HepG2 (cell line): ENCODE measurements at regions not wholly inside any gene's neighbourhood (a gene's known extent, or its start where the extent isn't known, plus 50 kb on each side); places are given as distances from the start of the nearest gene placed in this dataset.
A peak's percentile ranks its signal among the peaks of the same experiment; 100 is the strongest.

Experiments
- ATAC-seq: fragments of 200-7000 bp; cut with Tn5 transposase; 3 replicates; pipeline ENCODE4 v1.9.1; 2020; ENCODE audit warnings: mild to moderate bottlenecking, moderate library complexity
- BruUV-seq: library from RNA; stranded (reverse); fragments of 400-500 nt; replicated peaks from 2 replicates; lab custom pipeline; 2021; lab: Mats Ljungman, UMichigan
- CTCF ChIA-PET: fragments of 300-600 bp; formaldehyde crosslinking; extraction: SDS; loops from one replicate; lab custom pipeline; 2021; ENCODE audit warnings: low total read pairs, inconsistent platforms, low intra/inter-chr PET ratio; lab: Yijun Ruan, JAX
- POLR2A ChIA-PET: fragments of 350-600 bp; sonication (Branson Sonifier 250); formaldehyde crosslinking; loops from one replicate; lab custom pipeline; 2020; ENCODE audit warnings: antibody characterized with exemption, inconsistent platforms; lab: Yijun Ruan, JAX
- DNase-seq: peaks from one replicate; pipeline ENCODE4 v3.0.0-alpha.2; 2015; ENCODE audit warnings: low spot score
- FAIRE-seq: peaks from 3 replicates; lab custom pipeline; 2011; peaks lifted over from hg19 to GRCh38; lab: Jason Lieb, UNC
- H2AFZ ChIP-seq: one replicate; pipeline ENCODE4 v1.6.1; 2011; ENCODE audit warnings: low read length, inconsistent platforms
- H3K27ac ChIP-seq: fragments of 300-600 bp; 3 replicates; pipeline ENCODE4 v1.8.0; 2011; ENCODE audit warnings: mixed run types, mild to moderate bottlenecking, mixed read lengths, low read length, inconsistent platforms; ENCODE audit not compliant: insufficient read depth; ENCODE audit errors: extremely low read length
- H3K27me3 ChIP-seq, 2 experiments: fragments of 200-600 bp in 1 of 2; 2 replicates in 1 of 2; 3 replicates in 1 of 2; pipeline versions ENCODE4 v1.6.0 to v1.8.0; 2011; ENCODE audit warnings: low read length in 2 of 2, mild to moderate bottlenecking in 2 of 2, moderate library complexity in 2 of 2, inconsistent platforms in 1 of 2; ENCODE audit not compliant: insufficient read depth in 2 of 2, control insufficient read depth in 1 of 2
- H3K36me3 ChIP-seq, 2 experiments: fragments of 200-600 bp in 1 of 2; replicated peaks in 1 of 2; 2 replicates in 1 of 2; 3 replicates in 1 of 2; pipeline versions ENCODE4 v1.5.1 to v1.8.0; 2011; ENCODE audit warnings: low read length in 2 of 2, inconsistent platforms in 1 of 2; ENCODE audit not compliant: insufficient read depth in 2 of 2, control insufficient read depth in 1 of 2
- H3K4me1 ChIP-seq: 2 replicates; pipeline ENCODE4 v1.5.1; 2012; ENCODE audit warnings: low read length, inconsistent platforms; ENCODE audit not compliant: insufficient read depth
- H3K4me2 ChIP-seq: 2 replicates; pipeline ENCODE4 v1.6.0; 2011; ENCODE audit warnings: low read depth, low read length, inconsistent platforms
- H3K4me3 ChIP-seq, 3 experiments: fragments of 200-600 bp in 1 of 3; sonication (generic), shearing (Covaris generic) in 1 of 3; replicated peaks in 1 of 3; 2 replicates each; pipeline ENCODE4 v1.5.1; 2011 to 2016; ENCODE audit warnings: low read length in 3 of 3, inconsistent platforms in 2 of 3, low read depth in 2 of 3, mild to moderate bottlenecking in 2 of 3, control low read depth in 1 of 3, mixed read lengths in 1 of 3; ENCODE audit not compliant: insufficient read depth in 1 of 3
- H3K79me2 ChIP-seq: one replicate; pipeline ENCODE4 v1.6.1; 2011; ENCODE audit warnings: low read length, inconsistent platforms; ENCODE audit not compliant: insufficient read depth
- H3K9ac ChIP-seq: 2 replicates; pipeline ENCODE4 v1.6.0; 2011; ENCODE audit warnings: mild to moderate bottlenecking, low read depth, low read length, inconsistent platforms; ENCODE audit not compliant: insufficient read depth
- H3K9me3 ChIP-seq: 2 replicates; pipeline ENCODE4 v1.5.1; 2012; ENCODE audit warnings: mild to moderate bottlenecking, low read length
- H4K20me1 ChIP-seq: 2 replicates; pipeline ENCODE4 v1.6.0; 2011; ENCODE audit warnings: inconsistent platforms, mild to moderate bottlenecking, low read length, moderate library complexity; ENCODE audit not compliant: insufficient read depth
- MAFF ChIP-seq: IDR thresholded peaks from 2 replicates; pipeline ENCODE4 v1.6.1; 2011; ENCODE audit warnings: low read depth, low read length, improper control_type of control experiment
- MAFK ChIP-seq, 2 experiments: IDR thresholded peaks in 1 of 2; conservative IDR thresholded peaks in 1 of 2; 2 replicates each; pipeline ENCODE4 v1.6.1; 2011; ENCODE audit warnings: improper control_type of control experiment in 2 of 2, low read length in 2 of 2
- ZNF713 ChIP-seq: sonication (generic); formaldehyde crosslinking; IDR thresholded peaks from 2 replicates; pipeline ENCODE4 v1.4.0; 2020; ENCODE audit warnings: mild to moderate bottlenecking, missing genetic modification reagents
- ZNF850 ChIP-seq: sonication (generic); formaldehyde crosslinking; conservative IDR thresholded peaks from 2 replicates; pipeline ENCODE4 v1.9.0; 2021; ENCODE audit warnings: mild to moderate bottlenecking, missing genetic modification reagents
- WGBS: methylation state at CpG from one replicate; pipeline ENCODE4 v1.1.6; 2017; ENCODE audit warnings: low lambda C conversion rate; 5-methylcytosine and 5-hydroxymethylcytosine counted together
- in situ Hi-C: cut with HindIII; loops from 2 replicates; pipeline ENCODE4 v1.10.0; 2017; ENCODE audit warnings: low pct_unique_long_range_greater_than_20kb; ENCODE audit not compliant: extremely low pct_ligation_motif_present
- intact Hi-C: fragments of 100-400 bp; cut with micrococcal nuclease; formaldehyde crosslinking; loops from one replicate; pipeline ENCODE4 v1.10.0; 2022; ENCODE audit not compliant: unreplicated experiment

GRCh38 chr6:156379392-156380289 lies 397.5 kb upstream of the ARID1B start:
- ChIA-PET POLR2A (no interaction called here), CTCF (no interaction called here)
- ATAC-seq (no peak), FAIRE-seq (no peak), DNase-seq (no peak)
- WGBS: 23% methylated on average over 7 of the region's 7 CpGs
- Histone ChIP-seq H2AFZ (no peak overlapping the region), H3K9ac (no peak overlapping the region), H3K4me3 (no peak overlapping the region), H3K36me3 (no peaks in the 10 kb centered on the region), H3K27ac (no peak overlapping the region), H3K4me1 (no peaks in the 10 kb centered on the region), H3K9me3 (no peaks in the 10 kb centered on the region), H3K4me2 (no peak overlapping the region), H3K79me2 (no peaks in the 10 kb centered on the region), H4K20me1 (no peaks in the 10 kb centered on the region), H3K27me3 (peaks cover 0 to 13% of the 10 kb centered on the region in 2 experiments; a peak in 2 of 5 replicates)
- in situ Hi-C loops (no loop called here), intact Hi-C loops (no loop called here)
- BruUV-seq: no TSS peak
- TF ChIP-seq MAFK (conservative IDR thresholded peaks at IDR 0.05 in 1 of 2, IDR thresholded peaks at IDR 0.05 in 1 of 2; ENCODE audit: low read length in 2 of 2) (peak; percentile 38 to 60; a peak in 3 of 4 replicates), ZNF713 (CRISPR knock-in tag) (no peak), MAFF (0 out of 2 replicates have a peak, but pooled peaks have one; percentile 24)

- intact Hi-C loops: no loop called here
- no peak for FAIRE-seq
- Histone ChIP-seq H3K27me3 (peaks cover 0 to 13% of the 10 kb centered on the region in 2 experiments; a peak in 2 of 5 replicates), H3K79me2 (no peaks in the 10 kb centered on the region), H3K4me1 (no peaks in the 10 kb centered on the region), H3K36me3 (no peaks in the 10 kb centered on the region), H3K9me3 (no peaks in the 10 kb centered on the region), H3K4me3 (no peak overlapping the region), H3K27ac (no peak overlapping the region)
- 0% methylated on average over 1 of the region's 1 CpG for WGBS
- POLR2A ChIA-PET: no interaction called here
- no peak for DNase-seq
- in situ Hi-C loops: no loop called here
- BruUV-seq: no TSS peak
- no peak for TF ChIP-seq ZNF850 (CRISPR knock-in tag)
- TF ChIP-seq, all 625 proteins: peak for 0
- CTCF ChIA-PET: no interaction called here
- Histone ChIP-seq H3K4me2 (no peak overlapping the region), H4K20me1 (no peaks in the 10 kb centered on the region), H3K9ac (no peak overlapping the region), H2AFZ (no peak overlapping the region)
- ATAC-seq: no peak
Measured at GRCh38 chr6:156378853-156379252, 398.3 kb upstream of the ARID1B start.
